Neural cell (in vitro differentiated cells): ENCODE measurements at regions not wholly inside any gene's neighbourhood (a gene's known extent, or its start where the extent isn't known, plus 50 kb on each side); places are given as distances from the start of the nearest gene placed in this dataset.

Source experiments
- H2AFZ ChIP-seq: fragments of 200-600, 300-800 bp; sonication (generic), shearing (Covaris generic); 2 replicates; pipeline ENCODE4 v1.6.0; 2014; ENCODE audit warnings: low read depth, mild to moderate bottlenecking, antibody characterized with exemption, low read length, moderate library complexity
- H3F3A ChIP-seq: fragments of 200-600 bp; shearing (Covaris generic); 2 replicates; pipeline ENCODE4 v1.6.1; 2016; ENCODE audit warnings: mild to moderate bottlenecking, moderate library complexity, mixed read lengths, antibody characterized with exemption, low read length; ENCODE audit not compliant: insufficient read depth, poor library complexity, severe bottlenecking
- H3K27ac ChIP-seq: fragments of 200-600, 300-800 bp; sonication (generic), shearing (Covaris generic); 2 replicates; pipeline ENCODE4 v1.5.1; 2014; ENCODE audit warnings: mild to moderate bottlenecking, low read length, moderate library complexity
- H3K27me3 ChIP-seq: fragments of 300-800, 200-600 bp; sonication (generic), shearing (Covaris generic); 2 replicates; pipeline ENCODE4 v1.6.0; 2014; ENCODE audit warnings: mild to moderate bottlenecking, low read depth, low read length, moderate library complexity; ENCODE audit not compliant: insufficient read depth
- H3K36me3 ChIP-seq: fragments of 300-800, 200-600 bp; sonication (generic), shearing (Covaris generic); 2 replicates; pipeline ENCODE4 v1.5.1; 2014; ENCODE audit warnings: mild to moderate bottlenecking, antibody characterized with exemption, low read length, moderate library complexity; ENCODE audit not compliant: insufficient read depth
- H3K4me2 ChIP-seq: fragments of 300-800, 200-600 bp; sonication (generic), shearing (Covaris generic); 2 replicates; pipeline ENCODE4 v1.6.0; 2014; ENCODE audit warnings: mild to moderate bottlenecking, low read length
- H3K4me3 ChIP-seq: fragments of 300-800, 200-600 bp; sonication (generic), shearing (Covaris generic); 2 replicates; pipeline ENCODE4 v1.5.1; 2014; ENCODE audit warnings: mild to moderate bottlenecking, low read length, moderate library complexity
- H3K79me2 ChIP-seq: fragments of 200-600 bp; shearing (Covaris generic); replicated peaks from 2 replicates; pipeline ENCODE4 v1.6.0; 2014; ENCODE audit warnings: mild to moderate bottlenecking, low read length, moderate library complexity; ENCODE audit not compliant: insufficient read depth
- H3K9ac ChIP-seq: fragments of 300-800, 200-600 bp; sonication (generic), shearing (Covaris generic); 2 replicates; pipeline ENCODE4 v1.6.1; 2016; ENCODE audit warnings: mild to moderate bottlenecking, low read length, mixed read lengths
- H3K9me2 ChIP-seq: fragments of 200-600 bp; shearing (Covaris generic); 2 replicates; pipeline ENCODE4 v1.6.1; 2016; ENCODE audit warnings: mild to moderate bottlenecking, low read length, mixed read lengths; ENCODE audit not compliant: insufficient read depth
- H3K9me3 ChIP-seq: fragments of 200-600, 300-800 bp; sonication (generic), shearing (Covaris generic); 2 replicates; pipeline ENCODE4 v1.6.1; 2016; ENCODE audit warnings: mild to moderate bottlenecking, mixed run types, low read length, moderate library complexity, mixed read lengths
- H4K20me1 ChIP-seq: fragments of 200-600 bp; shearing (Covaris generic); 2 replicates; pipeline ENCODE4 v1.6.1; 2016; ENCODE audit warnings: mild to moderate bottlenecking, mixed run types; ENCODE audit not compliant: insufficient read depth
- EP300 ChIP-seq: fragments of 450-650 bp; conservative IDR thresholded peaks from 2 replicates; pipeline ENCODE4 v1.6.1; 2014; ENCODE audit warnings: antibody characterized with exemption, mild to moderate bottlenecking, moderate library complexity; ENCODE audit not compliant: poor library complexity, severe bottlenecking
- EZH2 ChIP-seq: fragments of 200-600, 300-800 bp; shearing (Covaris generic), sonication (generic); IDR thresholded peaks from 2 replicates; pipeline ENCODE4 v1.6.1; 2014; ENCODE audit warnings: antibody characterized with exemption, low read length, borderline replicate concordance, mild to moderate bottlenecking; ENCODE audit not compliant: insufficient read depth, poor library complexity, severe bottlenecking
- MXI1 ChIP-seq: fragments of 450-650 bp; conservative IDR thresholded peaks from 2 replicates; pipeline ENCODE4 v1.6.1; 2014; ENCODE audit warnings: antibody characterized with exemption, mild to moderate bottlenecking; ENCODE audit not compliant: poor library complexity, severe bottlenecking
- POLR2AphosphoS5 ChIP-seq: IDR thresholded peaks from 2 replicates; pipeline ENCODE4 v1.6.1; 2012
- RAD21 ChIP-seq: fragments of 450-650 bp; conservative IDR thresholded peaks from 2 replicates; pipeline ENCODE4 v1.6.1; 2014; ENCODE audit warnings: antibody characterized with exemption, mild to moderate bottlenecking, moderate library complexity
- REST ChIP-seq: IDR thresholded peaks from 2 replicates; pipeline ENCODE4 v1.6.1; 2012; ENCODE audit warnings: borderline replicate concordance
- SMC3 ChIP-seq: fragments of 450-650 bp; conservative IDR thresholded peaks from 2 replicates; pipeline ENCODE4 v1.6.1; 2014; ENCODE audit warnings: antibody characterized with exemption, mild to moderate bottlenecking, moderate library complexity; ENCODE audit not compliant: poor library complexity
- TAF1 ChIP-seq: IDR thresholded peaks from 2 replicates; pipeline ENCODE4 v1.6.1; 2012; ENCODE audit warnings: low read depth
- TF ChIP-seq, protein P1 (sequence below): fragments of 450-650 bp; IDR thresholded peaks from 2 replicates; pipeline ENCODE4 v1.5.1; 2014; ENCODE audit warnings: antibody characterized with exemption, mild to moderate bottlenecking, moderate library complexity; ENCODE audit not compliant: poor library complexity, severe bottlenecking

- TF ChIP-seq EP300 (no peak), POLR2AphosphoS5 (no peak), TAF1 (no peak), RAD21 (no peak), REST (no peak), MXI1 (no peak), SMC3 (no peak), EZH2 (no peak)
- TF ChIP-seq, protein P1, sequence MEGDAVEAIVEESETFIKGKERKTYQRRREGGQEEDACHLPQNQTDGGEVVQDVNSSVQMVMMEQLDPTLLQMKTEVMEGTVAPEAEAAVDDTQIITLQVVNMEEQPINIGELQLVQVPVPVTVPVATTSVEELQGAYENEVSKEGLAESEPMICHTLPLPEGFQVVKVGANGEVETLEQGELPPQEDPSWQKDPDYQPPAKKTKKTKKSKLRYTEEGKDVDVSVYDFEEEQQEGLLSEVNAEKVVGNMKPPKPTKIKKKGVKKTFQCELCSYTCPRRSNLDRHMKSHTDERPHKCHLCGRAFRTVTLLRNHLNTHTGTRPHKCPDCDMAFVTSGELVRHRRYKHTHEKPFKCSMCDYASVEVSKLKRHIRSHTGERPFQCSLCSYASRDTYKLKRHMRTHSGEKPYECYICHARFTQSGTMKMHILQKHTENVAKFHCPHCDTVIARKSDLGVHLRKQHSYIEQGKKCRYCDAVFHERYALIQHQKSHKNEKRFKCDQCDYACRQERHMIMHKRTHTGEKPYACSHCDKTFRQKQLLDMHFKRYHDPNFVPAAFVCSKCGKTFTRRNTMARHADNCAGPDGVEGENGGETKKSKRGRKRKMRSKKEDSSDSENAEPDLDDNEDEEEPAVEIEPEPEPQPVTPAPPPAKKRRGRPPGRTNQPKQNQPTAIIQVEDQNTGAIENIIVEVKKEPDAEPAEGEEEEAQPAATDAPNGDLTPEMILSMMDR: no peak
- H3K27ac ChIP-seq: no peak overlapping the region
Observed at GRCh38 chr4:147425019-147425418, 55.9 kb upstream of the EDNRA start.

DNA sequence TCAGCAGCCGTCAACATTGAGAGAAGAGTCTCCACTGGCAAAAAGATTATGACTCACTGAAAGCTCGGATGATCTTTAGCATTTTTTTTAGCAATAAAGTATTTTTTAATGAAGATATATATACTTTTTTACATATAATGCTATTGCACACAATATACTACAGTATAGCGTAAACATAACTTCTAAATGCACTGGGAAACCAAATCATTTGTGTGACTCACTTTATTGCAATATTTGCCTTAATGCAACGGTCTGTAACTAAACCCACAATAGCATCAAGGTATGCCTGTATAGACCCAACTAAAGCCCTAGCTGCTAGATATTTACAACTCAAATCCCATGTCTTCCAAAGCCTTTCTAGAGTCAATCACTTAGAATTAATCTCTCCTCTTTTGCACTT, 52.3 kb upstream of the EDNRA start:
- Histone ChIP-seq H3K36me3 (no peaks in the 10 kb centered on the region), H3K4me3 (no peak overlapping the region), H3K27ac (no peak overlapping the region), H3K27me3 (no peaks in the 10 kb centered on the region), H4K20me1 (no peaks in the 10 kb centered on the region), H2AFZ (no peak overlapping the region), H3K79me2 (no peaks in the 10 kb centered on the region), H3K4me2 (no peak overlapping the region), H3K9ac (no peak overlapping the region), H3K9me2 (no peaks in the 10 kb centered on the region), H3K9me3 (peaks cover 3% of the 10 kb centered on the region), H3F3A (no peaks in the 10 kb centered on the region)
- TF ChIP-seq TAF1: no peak
- no peak for TF ChIP-seq SMC3
- no peak for TF ChIP-seq EZH2
- TF ChIP-seq POLR2AphosphoS5: no peak
- TF ChIP-seq REST: no peak
- TF ChIP-seq, protein P1: no peak
- TF ChIP-seq MXI1: no peak
- no peak for TF ChIP-seq RAD21
- TF ChIP-seq EP300: no peak

More at GRCh38 chr4:147425019-147425418, 55.9 kb upstream of the EDNRA start:
- H3K4me3 ChIP-seq: no peak overlapping the region
- no peak overlapping the region for H2AFZ ChIP-seq
- H3K9me2 ChIP-seq: no peaks in the 10 kb centered on the region
- H3K79me2 ChIP-seq: no peaks in the 10 kb centered on the region
- no peaks in the 10 kb centered on the region for H3F3A ChIP-seq
- H4K20me1 ChIP-seq: no peaks in the 10 kb centered on the region
- H3K4me2 ChIP-seq: no peak overlapping the region
- no peaks in the 10 kb centered on the region for H3K27me3 ChIP-seq
- H3K9me3 ChIP-seq: no peaks in the 10 kb centered on the region
- no peaks in the 10 kb centered on the region for H3K36me3 ChIP-seq
- no peak overlapping the region for H3K9ac ChIP-seq
